HG03575 (cell line): ENCODE measurements at regions not wholly inside any gene's neighbourhood (a gene's known extent, or its start where the extent isn't known, plus 50 kb on each side); places are given as distances from the start of the nearest gene placed in this dataset.
"Not testable (repeated sequence)": the region's sequence is repeated elsewhere in the genome, so short reads cannot be mapped to it uniquely, and the experiment has no call there.

ENCODE experiments used
- ATAC-seq: cut with Tn5 transposase; IDR thresholded peaks from one replicate; pipeline ENCODE4 v1.9.1; 2021; ENCODE audit not compliant: unreplicated experiment, insufficient number of reproducible peaks, low FRiP score; ENCODE audit errors: extremely low read depth

GRCh38 chr2:126220331-126220730 lies 435.6 kb upstream of the GYPC start:
- ATAC-seq, result no peak

- ATAC-seq, result no peak
These were observed 434.5 kb upstream of the GYPC start for GRCh38 chr2:126221506-126221905.

- ATAC-seq, result no peak
These were observed 433.7 kb upstream of the GYPC start for GRCh38 chr2:126222278-126222677.

- ATAC-seq, result no peak
These were observed 431.2 kb upstream of the GYPC start for GRCh38 chr2:126224776-126225175.

GRCh38 chr2:126227250-126227649 lies 428.7 kb upstream of the GYPC start:
- ATAC-seq, result no peak

DNA sequence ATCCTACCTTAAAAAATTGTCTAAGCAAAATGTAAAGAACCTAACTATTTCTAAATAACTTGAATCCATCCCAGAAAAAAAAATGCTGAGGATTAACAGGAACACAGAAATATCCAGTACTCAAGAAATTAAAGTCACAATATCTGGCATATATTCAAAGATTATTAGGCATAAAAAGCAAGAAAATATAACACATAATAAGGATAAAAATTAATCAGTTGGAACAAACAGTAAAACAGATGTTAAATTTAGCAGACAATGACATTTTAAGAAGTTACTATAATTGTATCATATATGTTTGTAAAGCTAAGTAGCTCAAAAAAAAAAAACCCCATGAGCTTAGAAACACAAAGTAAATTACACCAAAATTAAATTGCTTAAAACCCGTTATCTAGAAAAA lies 427.4 kb upstream of the GYPC start:
- ATAC-seq, result no peak

DNA sequence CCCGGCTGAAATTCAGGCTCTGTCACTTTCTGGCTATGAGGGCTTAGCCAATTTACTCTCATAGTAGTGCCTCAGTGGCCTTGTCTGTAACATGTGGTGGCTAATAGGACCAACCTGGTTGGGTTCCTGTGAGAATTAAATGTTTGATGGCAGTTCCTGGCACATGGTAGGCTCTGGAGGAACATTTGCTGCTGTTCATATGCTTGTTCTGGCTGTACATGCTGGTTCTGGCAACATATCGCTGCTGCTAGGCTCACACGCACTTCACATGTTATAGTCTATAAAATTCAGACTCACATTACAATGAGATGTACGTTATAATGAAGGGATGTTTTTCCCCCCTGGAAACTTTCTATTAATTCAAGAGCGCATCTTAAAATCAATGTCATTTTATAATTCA lies 417.7 kb upstream of the GYPC start:
- no peak for ATAC-seq

DNA sequence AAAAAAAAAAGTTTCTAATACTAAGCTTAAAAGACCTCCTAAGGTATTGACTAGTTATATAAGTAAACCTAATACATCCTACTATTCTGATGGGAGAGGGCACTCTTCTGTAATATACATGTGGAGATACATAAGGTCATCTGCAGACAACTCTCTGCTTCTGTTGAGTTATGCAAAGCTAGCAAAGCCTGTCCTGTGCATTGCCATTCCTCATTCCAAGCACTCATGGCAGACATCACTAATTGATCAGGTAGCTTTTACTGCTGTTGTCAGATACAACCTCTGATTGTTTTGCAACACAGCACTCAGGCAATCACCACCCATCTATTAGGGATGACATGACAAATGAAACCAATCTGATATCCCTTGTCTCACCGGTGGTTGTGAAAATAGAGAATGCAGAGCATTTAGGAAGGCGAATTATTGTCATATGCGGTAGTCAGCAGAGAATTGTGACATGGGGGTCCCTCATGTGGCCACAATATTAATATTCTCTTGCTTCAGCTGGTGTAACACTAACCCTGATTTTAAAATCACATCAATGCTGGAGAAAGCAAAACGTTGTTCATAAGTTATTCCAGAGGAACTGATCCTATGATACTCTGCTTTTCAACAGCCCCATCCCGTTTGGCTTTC lies 416.5 kb upstream of the GYPC start:
- no peak for ATAC-seq

GRCh38 chr2:126241001-126241400 lies 415.0 kb upstream of the GYPC start:
- no peak for ATAC-seq

DNA sequence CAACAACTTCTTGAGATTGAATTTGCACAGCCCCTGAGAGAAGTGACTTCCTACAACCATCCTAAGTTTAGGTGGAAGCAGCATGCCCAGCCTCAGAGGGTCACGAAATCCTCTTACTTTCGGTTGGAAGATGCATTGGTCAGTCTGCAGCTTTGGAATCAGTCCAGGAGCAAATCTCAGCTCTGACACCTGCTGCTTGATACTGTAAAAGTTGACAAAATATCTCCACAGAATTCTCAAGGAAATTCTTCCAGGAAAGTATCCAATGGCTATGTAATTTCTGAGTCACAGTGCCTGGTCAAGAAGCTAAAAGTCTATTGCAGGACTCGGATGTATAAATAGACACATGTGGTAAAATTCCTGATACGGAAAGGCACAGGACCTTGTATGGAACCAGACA lies 414.5 kb upstream of the GYPC start:
- no peak for ATAC-seq

DNA sequence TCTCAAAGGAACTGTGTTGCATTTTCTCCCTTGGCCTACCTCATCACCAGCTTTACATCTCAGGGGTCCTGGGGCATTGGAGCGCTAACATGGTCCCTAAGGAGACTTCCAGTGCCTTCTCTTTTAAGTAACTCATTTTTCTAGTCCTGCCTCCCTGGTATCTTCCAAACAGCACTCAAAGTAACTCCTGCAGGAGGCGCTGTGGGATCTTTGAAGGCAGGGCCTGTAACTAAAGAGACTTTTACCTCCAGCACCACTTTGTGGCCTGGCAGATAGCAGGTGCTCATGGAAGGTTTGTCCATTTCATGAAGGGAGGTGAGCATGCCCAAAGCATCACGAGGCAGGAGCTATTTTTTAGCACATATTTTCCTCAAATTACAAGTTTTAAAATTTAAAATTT lies 411.0 kb upstream of the GYPC start:
- ATAC-seq, result no peak

- ATAC-seq, result no peak
These were observed 402.3 kb upstream of the GYPC start for GRCh38 chr2:126253669-126254068.

DNA sequence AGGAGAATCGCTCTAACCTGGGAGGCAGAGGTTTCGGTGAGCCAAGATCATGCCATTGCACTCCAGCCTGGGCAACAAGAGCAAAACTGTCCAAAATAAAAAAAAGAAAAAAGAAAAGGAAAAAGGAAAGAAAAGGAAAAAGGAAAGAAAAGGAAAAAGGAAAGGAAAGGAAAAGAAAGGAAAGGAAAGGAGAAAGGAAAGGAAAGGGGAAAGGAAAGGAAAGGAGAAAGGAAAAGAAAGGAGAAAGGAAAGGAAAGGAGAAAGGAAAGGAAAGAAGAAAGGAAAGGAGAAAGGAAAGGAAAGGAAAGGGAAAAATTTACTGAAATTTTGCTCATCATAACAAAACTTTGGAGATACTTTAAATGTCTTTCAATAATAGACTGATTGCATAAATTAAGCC lies 391.3 kb upstream of the GYPC start:
- ATAC-seq, result no peak

DNA sequence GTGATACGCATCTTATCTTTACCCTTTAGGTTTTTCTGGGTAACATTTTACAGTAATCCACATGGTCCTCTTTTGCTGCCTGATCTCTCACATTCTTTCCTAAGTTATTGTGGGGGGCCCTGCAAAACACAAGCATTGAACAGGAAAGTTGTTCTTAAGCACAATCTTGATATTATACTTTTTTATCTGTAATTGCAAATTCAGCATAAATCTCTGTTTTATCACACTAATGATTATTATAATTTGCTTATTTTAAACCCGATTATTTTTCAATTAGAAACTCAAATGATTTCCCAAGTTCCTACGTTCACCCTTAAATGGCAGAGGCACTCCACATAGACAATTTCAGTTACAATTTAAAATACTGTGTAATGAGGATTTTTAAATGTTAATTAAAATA lies 386.0 kb upstream of the GYPC start:
- no peak for ATAC-seq

DNA sequence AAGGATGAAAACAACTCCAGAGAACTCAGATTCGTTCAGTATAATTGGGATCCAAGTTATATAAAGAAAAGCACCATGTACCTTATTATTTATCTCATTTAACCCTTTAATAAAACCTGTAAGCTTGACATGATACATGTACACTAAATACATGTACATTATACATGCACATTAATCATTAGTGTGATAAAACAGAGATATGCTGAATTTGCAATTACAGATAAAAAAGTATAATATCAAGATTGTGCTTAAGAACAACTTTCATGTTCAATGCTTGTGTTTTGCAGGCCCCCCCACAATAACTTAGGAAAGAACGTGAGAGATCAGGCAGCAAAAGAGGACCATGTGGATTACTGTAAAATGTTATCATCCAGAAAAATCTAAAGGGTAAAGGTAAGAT lies 385.4 kb upstream of the GYPC start:
- ATAC-seq, result no peak

DNA sequence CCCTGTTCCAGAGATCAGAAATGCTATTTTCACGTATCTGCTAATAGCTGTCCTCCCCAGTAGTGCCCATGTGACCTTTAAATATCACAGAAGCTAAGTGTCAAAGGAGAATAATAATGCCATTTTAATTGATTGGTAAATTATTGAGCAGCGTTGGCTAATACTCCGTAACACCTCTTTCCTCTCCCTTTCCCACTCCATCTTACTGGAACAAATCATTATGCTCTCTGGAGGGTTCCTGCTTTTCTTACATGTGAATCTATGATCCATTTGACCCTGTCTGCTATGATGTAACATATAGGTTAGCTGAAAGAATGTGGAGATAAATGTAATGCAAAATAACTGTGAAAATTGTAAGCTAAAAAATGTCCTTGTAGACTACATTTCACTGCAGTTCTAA lies 383.6 kb upstream of the GYPC start:
- ATAC-seq, result no peak

DNA sequence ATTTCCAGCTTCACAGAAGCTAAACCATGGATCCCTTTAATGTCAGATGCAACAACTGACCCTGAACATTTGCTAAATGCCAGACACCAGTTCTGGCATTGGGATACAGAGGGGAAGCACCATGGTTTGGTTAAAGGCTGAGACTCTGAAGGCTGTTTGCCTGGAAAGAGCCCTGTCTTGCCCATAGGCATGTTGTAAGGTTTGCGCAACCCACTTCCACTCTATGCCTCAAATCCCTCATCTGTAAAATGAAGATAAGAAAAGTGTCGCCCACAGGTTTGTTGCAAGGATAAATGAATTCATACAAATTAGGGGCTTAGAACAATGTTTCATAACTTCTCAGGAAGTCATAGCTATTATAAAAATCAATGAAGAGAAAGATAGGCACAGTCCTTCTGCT lies 380.9 kb upstream of the GYPC start:
- no peak for ATAC-seq

- not testable (repeated sequence) for ATAC-seq
These were observed 379.7 kb upstream of the GYPC start for GRCh38 chr2:126276268-126276667.

DNA sequence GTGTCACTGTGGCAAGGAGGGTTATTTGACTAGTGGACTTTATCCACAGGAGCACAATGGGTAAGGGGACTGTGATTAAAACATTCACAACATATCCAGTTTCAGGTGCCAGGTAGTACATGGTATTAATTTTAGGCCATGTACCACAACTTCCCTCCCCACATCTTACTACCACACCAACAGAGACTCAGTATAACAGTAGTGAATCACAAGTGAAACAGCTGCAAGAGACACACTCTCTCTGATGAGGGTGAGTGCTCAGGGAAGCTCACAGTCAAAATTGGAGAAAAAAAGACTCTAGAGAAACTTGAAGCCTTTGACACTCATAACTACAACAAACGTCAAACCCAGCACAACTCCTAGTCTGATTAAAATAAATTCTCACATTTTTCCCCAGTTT lies 367.6 kb upstream of the GYPC start:
- no peak for ATAC-seq

- not testable (repeated sequence) for ATAC-seq
These were observed 362.0 kb upstream of the GYPC start for GRCh38 chr2:126293962-126294361.

DNA sequence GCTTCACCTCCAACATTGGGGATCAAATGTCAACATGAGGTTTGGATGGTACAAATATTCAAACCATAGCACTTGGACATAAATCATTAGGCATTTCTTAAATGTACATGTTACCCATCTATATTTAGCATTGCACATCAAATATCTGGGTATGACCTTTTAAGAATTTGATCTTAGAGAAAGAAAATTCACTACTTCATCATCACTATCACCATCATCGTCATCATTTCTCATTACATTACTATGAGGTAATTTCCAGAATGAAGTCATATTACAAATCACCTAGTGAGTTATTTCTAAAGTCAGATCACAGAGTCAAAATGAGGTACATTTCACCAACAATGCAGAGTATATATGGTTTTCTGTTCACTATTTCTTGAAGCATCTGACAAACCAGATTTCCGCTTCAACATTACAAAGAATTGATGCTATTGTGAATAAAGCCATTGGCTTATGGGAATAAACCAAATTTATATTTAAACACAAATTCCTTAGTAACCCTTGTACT lies 356.4 kb upstream of the GYPC start:
- no peak for ATAC-seq
